Fibroblast of pulmonary artery (primary cell): ENCODE measurements at regions not wholly inside any gene's neighbourhood (a gene's known extent, or its start where the extent isn't known, plus 50 kb on each side); places are given as distances from the start of the nearest gene placed in this dataset.

Experiments used
- DNase-seq: peaks from one replicate; pipeline ENCODE4 v3.0.0-alpha.2; 2010; ENCODE audit warnings: low read depth
- H3K4me3 ChIP-seq: replicated peaks from 2 replicates; pipeline ENCODE4 v1.5.1; 2011; ENCODE audit warnings: low read depth, mild to moderate bottlenecking, control low read depth, low read length, moderate library complexity
- TF ChIP-seq, protein P1 (sequence below): IDR thresholded peaks from 2 replicates; pipeline ENCODE4 v1.5.1; 2011; ENCODE audit warnings: mild to moderate bottlenecking, control low read depth, low read length, inconsistent platforms; ENCODE audit errors: missing control alignments

GRCh38 chr2:194618432-194618831 lies 1038.6 kb upstream of the SLC39A10 start:
- no peak overlapping the region for H3K4me3 ChIP-seq
- TF ChIP-seq, protein P1, sequence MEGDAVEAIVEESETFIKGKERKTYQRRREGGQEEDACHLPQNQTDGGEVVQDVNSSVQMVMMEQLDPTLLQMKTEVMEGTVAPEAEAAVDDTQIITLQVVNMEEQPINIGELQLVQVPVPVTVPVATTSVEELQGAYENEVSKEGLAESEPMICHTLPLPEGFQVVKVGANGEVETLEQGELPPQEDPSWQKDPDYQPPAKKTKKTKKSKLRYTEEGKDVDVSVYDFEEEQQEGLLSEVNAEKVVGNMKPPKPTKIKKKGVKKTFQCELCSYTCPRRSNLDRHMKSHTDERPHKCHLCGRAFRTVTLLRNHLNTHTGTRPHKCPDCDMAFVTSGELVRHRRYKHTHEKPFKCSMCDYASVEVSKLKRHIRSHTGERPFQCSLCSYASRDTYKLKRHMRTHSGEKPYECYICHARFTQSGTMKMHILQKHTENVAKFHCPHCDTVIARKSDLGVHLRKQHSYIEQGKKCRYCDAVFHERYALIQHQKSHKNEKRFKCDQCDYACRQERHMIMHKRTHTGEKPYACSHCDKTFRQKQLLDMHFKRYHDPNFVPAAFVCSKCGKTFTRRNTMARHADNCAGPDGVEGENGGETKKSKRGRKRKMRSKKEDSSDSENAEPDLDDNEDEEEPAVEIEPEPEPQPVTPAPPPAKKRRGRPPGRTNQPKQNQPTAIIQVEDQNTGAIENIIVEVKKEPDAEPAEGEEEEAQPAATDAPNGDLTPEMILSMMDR, result no peak
- DNase-seq, result no peak

- TF ChIP-seq, protein P1, result no peak
- no peak overlapping the region for H3K4me3 ChIP-seq
- no peak for DNase-seq
Measured at GRCh38 chr2:194616334-194616733, 1040.7 kb upstream of the SLC39A10 start.

- H3K4me3 ChIP-seq, result no peak overlapping the region
- TF ChIP-seq, protein P1, result no peak
- no peak for DNase-seq
Measured at GRCh38 chr2:194610297-194610696, 1046.7 kb upstream of the SLC39A10 start.

DNA sequence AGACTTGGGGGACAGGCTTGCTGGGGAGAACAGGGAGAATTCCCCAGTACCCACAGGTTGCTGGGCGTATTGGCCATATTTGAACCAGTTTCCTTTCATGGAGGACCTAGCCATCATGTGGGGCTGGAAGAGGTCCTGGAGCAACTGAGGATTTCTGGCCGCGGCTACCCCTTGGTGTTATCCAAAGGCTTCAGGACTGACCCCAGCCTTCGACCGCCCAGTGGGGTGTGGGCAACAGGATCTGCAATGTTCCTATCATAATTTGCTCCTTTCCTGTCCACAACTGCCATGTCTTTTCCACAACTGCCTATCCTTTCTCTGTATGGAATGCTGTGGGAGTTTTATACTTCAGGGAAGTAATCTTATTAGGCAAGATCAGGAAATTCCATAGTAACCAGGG lies 1053.6 kb upstream of the SLC39A10 start:
- TF ChIP-seq, protein P1, result no peak
- no peak overlapping the region for H3K4me3 ChIP-seq
- DNase-seq, result no peak

DNA sequence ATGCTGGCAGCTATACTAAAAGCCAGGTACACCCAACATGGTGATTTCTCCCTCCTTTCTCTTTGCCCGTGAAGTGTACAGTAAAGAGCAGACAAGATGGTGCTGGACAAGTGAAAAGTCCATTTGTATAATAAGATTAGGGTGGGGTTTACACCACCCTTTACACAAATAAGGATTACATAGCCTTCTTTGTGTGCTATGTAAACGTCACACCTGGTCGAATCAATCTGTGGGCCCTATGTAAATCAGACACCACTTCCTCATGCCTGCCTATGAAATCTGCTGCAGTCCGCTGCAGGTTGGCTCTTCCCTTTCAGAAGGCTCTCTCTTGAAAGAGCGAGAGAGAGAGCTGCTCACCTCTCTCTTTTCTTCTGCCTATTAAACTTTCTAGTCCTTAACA lies 1054.3 kb upstream of the SLC39A10 start:
- DNase-seq, result no peak
- H3K4me3 ChIP-seq, result no peak overlapping the region
- TF ChIP-seq, protein P1, result no peak

DNA sequence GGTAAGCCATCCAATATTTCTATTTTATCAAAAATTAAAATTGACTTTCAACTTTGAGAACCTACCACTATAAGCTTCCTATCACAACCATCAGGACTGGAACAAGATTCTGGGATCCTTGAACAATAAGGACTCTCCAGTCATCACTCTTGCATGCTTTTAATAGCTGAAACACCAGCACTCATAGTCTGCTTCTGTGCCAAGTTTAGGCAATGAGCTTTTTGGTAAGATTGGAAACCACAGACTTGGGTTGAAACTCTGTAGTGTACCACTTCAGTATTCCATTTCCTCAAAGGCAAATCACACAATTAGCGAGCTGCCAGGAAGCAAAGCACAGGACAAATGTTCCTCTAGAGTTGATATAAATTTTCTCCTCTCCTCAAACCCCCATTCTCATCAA lies 1065.8 kb upstream of the SLC39A10 start:
- H3K4me3 ChIP-seq, result no peak overlapping the region
- no peak for DNase-seq
- TF ChIP-seq, protein P1, result no peak

- DNase-seq, result no peak
- TF ChIP-seq, protein P1, result no peak
- no peak overlapping the region for H3K4me3 ChIP-seq
Measured at GRCh38 chr2:194587739-194588270, 1069.2 kb upstream of the SLC39A10 start.
